HG02798 (cell line): ENCODE measurements at regions not wholly inside any gene's neighbourhood (a gene's known extent, or its start where the extent isn't known, plus 50 kb on each side); places are given as distances from the start of the nearest gene placed in this dataset.
"Not testable (repeated sequence)": the region's sequence is repeated elsewhere in the genome, so short reads cannot be mapped to it uniquely, and the experiment has no call there.

ENCODE experiments used
- ATAC-seq: cut with Tn5 transposase; IDR thresholded peaks from one replicate; pipeline ENCODE4 v1.9.1; 2021; ENCODE audit warnings: mild to moderate bottlenecking; ENCODE audit not compliant: unreplicated experiment, poor library complexity

GRCh38 chr9:3773362-3774060, 247.7 kb upstream of the RFX3 start:
- ATAC-seq, result no peak

- no peak for ATAC-seq
Observed at GRCh38 chr9:3769646-3770045, 243.8 kb upstream of the RFX3 start.

- no peak for ATAC-seq
Observed at GRCh38 chr9:3768712-3769457, 243.1 kb upstream of the RFX3 start.

- no peak for ATAC-seq
Observed at GRCh38 chr9:3768286-3768685, 242.5 kb upstream of the RFX3 start.

- ATAC-seq, result no peak
Observed at GRCh38 chr9:3762076-3762475, 236.3 kb upstream of the RFX3 start.

GRCh38 chr9:3760031-3760430, 234.2 kb upstream of the RFX3 start:
- no peak for ATAC-seq

GRCh38 chr9:3758816-3759576, 233.2 kb upstream of the RFX3 start:
- no peak for ATAC-seq

- no peak for ATAC-seq
Observed at GRCh38 chr9:3756071-3756470, 230.3 kb upstream of the RFX3 start.

GRCh38 chr9:3751125-3751758, 225.4 kb upstream of the RFX3 start:
- ATAC-seq, result no peak

- ATAC-seq, result no peak
Observed at GRCh38 chr9:3750321-3750720, 224.5 kb upstream of the RFX3 start.

GRCh38 chr9:3746296-3747275, 220.8 kb upstream of the RFX3 start:
- no peak for ATAC-seq

- no peak for ATAC-seq
Observed at GRCh38 chr9:3743901-3744413, 218.2 kb upstream of the RFX3 start.

- no peak for ATAC-seq
Observed at GRCh38 chr9:3742586-3742985, 216.8 kb upstream of the RFX3 start.

- no peak for ATAC-seq
Observed at GRCh38 chr9:3741729-3742128, 215.9 kb upstream of the RFX3 start.

GRCh38 chr9:3740690-3741419, 215.1 kb upstream of the RFX3 start:
- no peak for ATAC-seq

GRCh38 chr9:3736161-3736560, 210.4 kb upstream of the RFX3 start:
- no peak for ATAC-seq

GRCh38 chr9:3735251-3735650, 209.4 kb upstream of the RFX3 start:
- ATAC-seq, result no peak

- not testable (repeated sequence) for ATAC-seq
Observed at GRCh38 chr9:3733527-3734262, 207.9 kb upstream of the RFX3 start.
